HFFc6 (cell line): ENCODE measurements at regions not wholly inside any gene's neighbourhood (a gene's known extent, or its start where the extent isn't known, plus 50 kb on each side); places are given as distances from the start of the nearest gene placed in this dataset.
A peak's percentile ranks its signal among the peaks of the same experiment; 100 is the strongest.

Experiments used
- DNase-seq: peaks from one replicate; pipeline ENCODE4 v3.0.0-alpha.2; 2018
- H3K27ac Mint-ChIP-seq: 2 replicates; pipeline ENCODE4 v1.8.0; 2020; ENCODE audit warnings: mild to moderate bottlenecking, mixed read lengths
- H3K27me3 Mint-ChIP-seq: 2 replicates; pipeline ENCODE4 v1.8.0; 2021; ENCODE audit warnings: mild to moderate bottlenecking, moderate library complexity, mixed read lengths; ENCODE audit not compliant: insufficient read depth
- H3K36me3 Mint-ChIP-seq: 2 replicates; pipeline ENCODE4 v1.8.0; 2021; ENCODE audit warnings: low read depth, mixed read lengths
- H3K4me1 Mint-ChIP-seq: 2 replicates; pipeline ENCODE4 v1.8.0; 2020; ENCODE audit warnings: low read depth, mixed read lengths
- H3K4me3 Mint-ChIP-seq: 2 replicates; pipeline ENCODE4 v1.8.0; 2020; ENCODE audit warnings: mild to moderate bottlenecking, moderate library complexity, mixed read lengths
- H3K9me3 Mint-ChIP-seq: 2 replicates; pipeline ENCODE4 v1.8.0; 2020; ENCODE audit warnings: mild to moderate bottlenecking, mixed read lengths
- TF ChIP-seq, protein P1 (sequence below): fragments of 200-600 bp; sonication (generic); IDR thresholded peaks from 2 replicates; pipeline ENCODE4 v1.5.0; 2021; ENCODE audit warnings: antibody characterized with exemption, mild to moderate bottlenecking

DNA sequence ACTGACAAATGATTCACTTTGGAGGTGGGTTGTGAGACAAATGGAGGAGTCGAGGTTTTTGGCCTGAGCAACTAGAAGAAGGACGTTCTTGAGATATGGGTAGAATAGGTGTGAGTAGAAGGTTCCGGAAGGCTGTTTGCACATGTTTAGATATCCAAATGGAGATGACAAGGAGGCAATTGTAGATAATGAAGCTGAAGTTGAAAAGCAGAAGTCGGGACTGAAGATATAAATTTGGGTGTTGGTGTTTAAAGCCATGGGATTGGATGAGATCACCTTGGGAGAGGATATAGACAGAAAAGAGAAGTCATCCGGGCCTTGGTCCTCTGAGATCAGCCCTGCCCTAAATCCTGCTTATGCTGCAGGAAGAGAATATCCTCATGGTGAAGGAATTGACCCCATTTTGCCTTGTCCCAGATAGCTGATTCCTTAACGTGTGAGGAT, 75.5 kb upstream of the CD44 start:
- Mint-ChIP-seq H3K27me3 (no peaks in the 10 kb centered on the region; the same call in 1 of the 2 replicates), H3K4me1 (peaks cover 7% of the 10 kb centered on the region), H3K27ac (no peak overlapping the region), H3K4me3 (no peak overlapping the region), H3K36me3 (no peaks in the 10 kb centered on the region; the same call in 1 of the 2 replicates), H3K9me3 (no peaks in the 10 kb centered on the region)
- DNase-seq = no peak
- TF ChIP-seq, protein P1, sequence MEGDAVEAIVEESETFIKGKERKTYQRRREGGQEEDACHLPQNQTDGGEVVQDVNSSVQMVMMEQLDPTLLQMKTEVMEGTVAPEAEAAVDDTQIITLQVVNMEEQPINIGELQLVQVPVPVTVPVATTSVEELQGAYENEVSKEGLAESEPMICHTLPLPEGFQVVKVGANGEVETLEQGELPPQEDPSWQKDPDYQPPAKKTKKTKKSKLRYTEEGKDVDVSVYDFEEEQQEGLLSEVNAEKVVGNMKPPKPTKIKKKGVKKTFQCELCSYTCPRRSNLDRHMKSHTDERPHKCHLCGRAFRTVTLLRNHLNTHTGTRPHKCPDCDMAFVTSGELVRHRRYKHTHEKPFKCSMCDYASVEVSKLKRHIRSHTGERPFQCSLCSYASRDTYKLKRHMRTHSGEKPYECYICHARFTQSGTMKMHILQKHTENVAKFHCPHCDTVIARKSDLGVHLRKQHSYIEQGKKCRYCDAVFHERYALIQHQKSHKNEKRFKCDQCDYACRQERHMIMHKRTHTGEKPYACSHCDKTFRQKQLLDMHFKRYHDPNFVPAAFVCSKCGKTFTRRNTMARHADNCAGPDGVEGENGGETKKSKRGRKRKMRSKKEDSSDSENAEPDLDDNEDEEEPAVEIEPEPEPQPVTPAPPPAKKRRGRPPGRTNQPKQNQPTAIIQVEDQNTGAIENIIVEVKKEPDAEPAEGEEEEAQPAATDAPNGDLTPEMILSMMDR = no peak

DNA sequence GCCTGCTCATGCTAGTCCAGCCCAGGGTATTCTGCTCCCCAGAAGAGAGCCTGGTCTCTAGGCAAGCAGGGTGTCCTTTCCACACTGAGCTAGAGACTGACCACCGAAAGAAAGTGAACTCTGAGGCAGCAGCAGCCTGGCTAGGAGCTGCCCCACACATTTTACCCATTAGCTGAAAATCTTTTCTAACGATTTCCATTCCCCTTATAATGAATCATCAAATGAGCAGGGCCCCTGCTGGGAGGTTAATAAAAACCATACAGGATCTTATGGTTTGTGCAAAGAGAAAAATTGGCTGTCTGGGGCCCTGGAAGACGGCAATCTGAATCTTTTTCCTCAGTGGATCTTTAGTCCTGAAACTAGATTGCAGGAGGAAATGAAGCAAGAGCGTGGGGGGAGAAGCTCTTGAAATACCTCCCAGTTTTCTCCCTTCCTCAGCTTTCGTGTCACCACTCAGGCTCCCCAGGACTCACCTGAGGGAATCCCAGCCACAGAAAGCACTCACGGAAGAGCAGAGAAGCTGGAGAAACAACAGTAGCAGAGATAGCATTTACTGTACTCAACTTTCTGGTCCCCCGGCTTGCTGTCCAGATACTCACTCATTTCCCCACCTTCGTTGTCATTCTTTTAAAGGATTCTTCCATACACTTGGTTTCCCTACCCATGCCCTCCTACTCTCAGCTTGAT, 74.7 kb upstream of the CD44 start:
- Mint-ChIP-seq H3K4me1 (peaks cover 6% of the 10 kb centered on the region; the same call in 1 of the 2 replicates), H3K27me3 (no peaks in the 10 kb centered on the region; the same call in 1 of the 2 replicates), H3K9me3 (peaks cover under 1% of the 10 kb centered on the region; the same call in 1 of the 2 replicates), H3K4me3 (no peak overlapping the region), H3K27ac (no peak overlapping the region), H3K36me3 (no peaks in the 10 kb centered on the region; the same call in 1 of the 2 replicates)
- TF ChIP-seq, protein P1 = no peak
- DNase-seq = peak; percentile 63

DNA sequence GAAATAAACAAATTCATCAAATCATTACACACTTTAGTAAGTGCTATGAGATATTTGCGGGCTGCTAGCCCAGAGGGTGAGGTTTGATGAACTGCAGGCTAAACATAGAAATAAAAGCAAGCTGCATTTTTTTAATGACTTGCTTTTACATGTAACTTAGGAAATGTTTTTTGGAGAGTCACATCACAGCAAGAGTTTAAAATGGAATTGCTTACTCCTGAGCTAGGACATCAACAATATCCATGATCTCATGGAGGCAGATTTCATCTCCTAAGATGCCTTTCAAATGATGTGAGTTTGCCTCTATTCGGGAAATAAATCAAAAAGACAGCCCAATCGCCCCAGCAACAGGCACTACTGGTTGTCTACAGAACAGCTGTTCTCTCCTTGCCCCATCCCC, 73.4 kb upstream of the CD44 start:
- peaks cover 14% of the 10 kb centered on the region for H3K9me3 Mint-ChIP-seq
- no peak overlapping the region for H3K4me3 Mint-ChIP-seq
- H3K27ac Mint-ChIP-seq = peak overlapping the region; percentile 40
- H3K4me1 Mint-ChIP-seq = peaks cover 6% of the 10 kb centered on the region; the same call in 1 of the 2 replicates
- TF ChIP-seq, protein P1 = no peak
- peak; percentile 72 for DNase-seq
- peaks cover 13% of the 10 kb centered on the region for H3K36me3 Mint-ChIP-seq
- H3K27me3 Mint-ChIP-seq = no peaks in the 10 kb centered on the region; the same call in 1 of the 2 replicates

DNA sequence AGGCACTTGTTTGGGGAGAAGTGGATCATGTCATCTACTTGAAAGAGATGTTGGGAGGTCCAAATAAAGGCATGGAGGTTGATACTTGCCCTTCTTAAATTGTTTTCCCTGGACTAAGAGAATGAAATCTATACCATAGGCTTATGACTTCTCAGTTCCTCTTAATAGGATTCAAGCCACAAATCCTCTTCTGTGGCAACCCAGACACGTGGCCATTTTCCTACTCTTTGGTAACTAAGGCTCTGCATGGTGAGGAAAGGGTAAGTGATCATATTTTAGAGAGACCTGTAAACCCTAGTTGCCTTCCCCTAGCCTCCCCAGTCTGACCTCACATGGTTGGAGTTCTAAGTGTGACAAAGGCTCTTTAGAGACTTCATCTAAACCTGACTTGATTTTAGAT, 72.9 kb upstream of the CD44 start:
- peaks cover 18% of the 10 kb centered on the region for H3K9me3 Mint-ChIP-seq
- H3K4me3 Mint-ChIP-seq = no peak overlapping the region
- H3K36me3 Mint-ChIP-seq = peaks cover 17% of the 10 kb centered on the region
- peak overlapping the region; percentile 40 for H3K27ac Mint-ChIP-seq
- no peak for DNase-seq
- H3K27me3 Mint-ChIP-seq = no peaks in the 10 kb centered on the region; the same call in 1 of the 2 replicates
- TF ChIP-seq, protein P1 = no peak
- peaks cover 6% of the 10 kb centered on the region; the same call in 1 of the 2 replicates for H3K4me1 Mint-ChIP-seq

DNA sequence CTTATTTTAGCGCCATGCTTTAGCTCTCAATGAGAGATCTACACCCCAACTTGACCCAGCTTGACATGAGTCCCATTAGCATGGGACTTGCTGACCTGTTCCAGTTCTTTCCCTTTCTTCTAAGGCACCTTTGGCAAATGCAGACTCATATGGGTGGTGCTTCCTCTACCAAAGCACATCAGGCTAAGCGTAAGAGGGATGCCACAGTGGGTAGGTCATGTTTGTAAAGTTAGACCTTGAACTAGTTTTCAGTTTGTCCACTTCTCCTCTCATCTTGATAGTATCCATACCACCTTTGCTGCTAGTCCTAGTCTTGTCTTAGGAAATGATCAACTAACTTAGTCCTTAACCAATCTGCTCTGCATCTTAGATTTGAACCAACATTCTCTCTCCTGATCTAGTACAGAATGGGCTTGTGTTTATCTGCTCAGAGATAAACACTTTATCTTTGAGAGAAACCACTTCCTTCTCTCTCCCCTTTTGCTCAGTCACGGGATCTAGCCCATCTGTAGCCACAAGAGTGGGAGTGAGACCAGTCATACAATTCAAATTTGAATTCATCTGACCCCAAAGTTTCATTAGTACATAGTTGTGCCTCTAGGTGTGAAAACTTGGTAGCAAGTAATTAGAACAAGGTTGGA, 72.1 kb upstream of the CD44 start:
- Mint-ChIP-seq H3K4me1 (peaks cover 3% of the 10 kb centered on the region; the same call in 1 of the 2 replicates), H3K36me3 (peaks cover 17% of the 10 kb centered on the region), H3K27ac (peak overlapping the region; percentile 36), H3K9me3 (peaks cover 18% of the 10 kb centered on the region), H3K4me3 (no peak overlapping the region), H3K27me3 (no peaks in the 10 kb centered on the region; the same call in 1 of the 2 replicates)
- TF ChIP-seq, protein P1 = no peak
- DNase-seq = no peak
